Tibial nerve (tissue), 4 donors: ENCODE measurements at regions not wholly inside any gene's neighbourhood (a gene's known extent, or its start where the extent isn't known, plus 50 kb on each side); places are given as distances from the start of the nearest gene placed in this dataset.

Experiments
- CTCF ChIP-seq, 5 experiments: fragments of 200-600 bp in 3 of 5; fragments of 450-650 bp in 2 of 5; sonication (generic) in 3 of 5; IDR thresholded peaks; one replicate each; pipeline ENCODE4 v1.5.1; 2016 to 2019; ENCODE audit warnings: antibody characterized with exemption in 5 of 5, mild to moderate bottlenecking in 3 of 5, moderate library complexity in 2 of 5
- EP300 ChIP-seq, 2 donors: sonication (generic); formaldehyde crosslinking; IDR thresholded peaks; one replicate each; pipeline ENCODE4 v1.6.1; 2017; ENCODE audit warnings: antibody characterized with exemption in 2 of 2, mild to moderate bottlenecking in 1 of 2
- POLR2A ChIP-seq, 2 donors: fragments of 450-650 bp; IDR thresholded peaks; one replicate each; pipeline ENCODE4 v1.6.1; 2017; ENCODE audit warnings: antibody characterized with exemption in 2 of 2, mild to moderate bottlenecking in 2 of 2, moderate library complexity in 2 of 2

- TF ChIP-seq CTCF (IDR thresholded peaks at IDR 0.05): no peak
- no peak for TF ChIP-seq POLR2A (IDR thresholded peaks at IDR 0.05)
- no peak for TF ChIP-seq EP300 (IDR thresholded peaks at IDR 0.05)
Observed at GRCh38 chr9:28616310-28616709, 1043.0 kb upstream of the C9orf72 start.
